OCI-LY1 (cell line): ENCODE measurements at regions not wholly inside any gene's neighbourhood (a gene's known extent, or its start where the extent isn't known, plus 50 kb on each side); places are given as distances from the start of the nearest gene placed in this dataset.

Source experiments
- H2AFZ ChIP-seq: fragments of 200-600 bp; sonication (generic), shearing (Covaris generic); 2 replicates; pipeline ENCODE4 v1.6.0; 2014; ENCODE audit warnings: antibody characterized with exemption, mild to moderate bottlenecking, low read length
- H3F3A ChIP-seq: fragments of 200-600 bp; sonication (generic), shearing (Covaris generic); 2 replicates; pipeline ENCODE4 v1.6.0; 2014; ENCODE audit warnings: mild to moderate bottlenecking, antibody characterized with exemption, low read length, moderate library complexity; ENCODE audit not compliant: insufficient read depth
- H3K27ac ChIP-seq: fragments of 200-600 bp; sonication (generic); 2 replicates; pipeline ENCODE4 v1.5.1; 2014; ENCODE audit warnings: low read length, mixed run types, mild to moderate bottlenecking, low read depth; ENCODE audit not compliant: poor library complexity, severe bottlenecking
- H3K27me3 ChIP-seq: fragments of 200-600 bp; sonication (generic); 2 replicates; pipeline ENCODE4 v1.6.0; 2014; ENCODE audit warnings: antibody characterized with exemption, mild to moderate bottlenecking, low read length, moderate library complexity; ENCODE audit not compliant: insufficient read depth
- H3K36me3 ChIP-seq: fragments of 200-600 bp; sonication (generic); 2 replicates; pipeline ENCODE4 v1.6.1; 2014; ENCODE audit warnings: mild to moderate bottlenecking, antibody characterized with exemption, low read length, moderate library complexity, mixed read lengths; ENCODE audit not compliant: insufficient read depth
- H3K4me1 ChIP-seq: fragments of 200-600 bp; sonication (generic); 2 replicates; pipeline ENCODE4 v1.5.1; 2014; ENCODE audit warnings: mild to moderate bottlenecking, low read length, moderate library complexity; ENCODE audit not compliant: insufficient read depth, severe bottlenecking
- H3K4me2 ChIP-seq: fragments of 200-600 bp; sonication (generic), shearing (Covaris generic); 2 replicates; pipeline ENCODE4 v1.6.1; 2014; ENCODE audit warnings: low read length
- H3K4me3 ChIP-seq: fragments of 200-600 bp; sonication (generic); 2 replicates; pipeline ENCODE4 v1.5.1; 2014; ENCODE audit warnings: low read length, low read depth, mild to moderate bottlenecking, mixed read lengths; ENCODE audit not compliant: poor library complexity, severe bottlenecking
- H3K79me2 ChIP-seq: fragments of 200-600 bp; shearing (Covaris generic); 2 replicates; pipeline ENCODE4 v1.6.1; 2016; ENCODE audit warnings: mixed run types, low read length, mixed read lengths; ENCODE audit not compliant: insufficient read depth
- H3K9ac ChIP-seq: fragments of 200-600 bp; sonication (generic), shearing (Covaris generic); 2 replicates; pipeline ENCODE4 v1.6.1; 2014; ENCODE audit warnings: mild to moderate bottlenecking, low read length, mixed read lengths
- H3K9me2 ChIP-seq: fragments of 200-600 bp; sonication (generic), shearing (Covaris generic); 2 replicates; pipeline ENCODE4 v1.6.1; 2014; ENCODE audit warnings: low read depth, mild to moderate bottlenecking, low read length, mixed read lengths
- H3K9me3 ChIP-seq: fragments of 200-600 bp; shearing (Covaris generic); 2 replicates; pipeline ENCODE4 v1.6.1; 2014; ENCODE audit warnings: low read length, mixed read lengths
- H4K20me1 ChIP-seq: fragments of 200-600 bp; sonication (generic), shearing (Covaris generic); 2 replicates; pipeline ENCODE4 v1.6.0; 2016; ENCODE audit warnings: mild to moderate bottlenecking, low read length; ENCODE audit not compliant: insufficient read depth
- EZH2 ChIP-seq: fragments of 200-600 bp; sonication (generic), shearing (Covaris generic); IDR thresholded peaks from 2 replicates; pipeline ENCODE4 v1.8.0; 2017; ENCODE audit warnings: borderline replicate concordance, mixed run types, mild to moderate bottlenecking, antibody characterized with exemption, low read length, moderate library complexity, mixed read lengths
- TF ChIP-seq, protein P1 (sequence below): fragments of 200-600 bp; sonication (generic), shearing (Covaris generic); IDR thresholded peaks from 2 replicates; pipeline ENCODE4 v1.5.1; 2017; ENCODE audit warnings: mild to moderate bottlenecking, antibody characterized with exemption, low read length, moderate library complexity, mixed read lengths

- no peak overlapping the region for H2AFZ ChIP-seq
- H3K4me1 ChIP-seq = no peaks in the 10 kb centered on the region
- no peaks in the 10 kb centered on the region for H3K9me3 ChIP-seq
- no peaks in the 10 kb centered on the region for H3F3A ChIP-seq
- no peak overlapping the region for H3K9ac ChIP-seq
- H3K36me3 ChIP-seq = no peaks in the 10 kb centered on the region
- H3K79me2 ChIP-seq = no peaks in the 10 kb centered on the region
- no peaks in the 10 kb centered on the region for H3K27me3 ChIP-seq
- H3K27ac ChIP-seq = no peak overlapping the region
- H3K4me3 ChIP-seq = no peak overlapping the region
- H3K9me2 ChIP-seq = no peaks in the 10 kb centered on the region
- H4K20me1 ChIP-seq = no peaks in the 10 kb centered on the region
- no peak overlapping the region for H3K4me2 ChIP-seq
- TF ChIP-seq, protein P1, sequence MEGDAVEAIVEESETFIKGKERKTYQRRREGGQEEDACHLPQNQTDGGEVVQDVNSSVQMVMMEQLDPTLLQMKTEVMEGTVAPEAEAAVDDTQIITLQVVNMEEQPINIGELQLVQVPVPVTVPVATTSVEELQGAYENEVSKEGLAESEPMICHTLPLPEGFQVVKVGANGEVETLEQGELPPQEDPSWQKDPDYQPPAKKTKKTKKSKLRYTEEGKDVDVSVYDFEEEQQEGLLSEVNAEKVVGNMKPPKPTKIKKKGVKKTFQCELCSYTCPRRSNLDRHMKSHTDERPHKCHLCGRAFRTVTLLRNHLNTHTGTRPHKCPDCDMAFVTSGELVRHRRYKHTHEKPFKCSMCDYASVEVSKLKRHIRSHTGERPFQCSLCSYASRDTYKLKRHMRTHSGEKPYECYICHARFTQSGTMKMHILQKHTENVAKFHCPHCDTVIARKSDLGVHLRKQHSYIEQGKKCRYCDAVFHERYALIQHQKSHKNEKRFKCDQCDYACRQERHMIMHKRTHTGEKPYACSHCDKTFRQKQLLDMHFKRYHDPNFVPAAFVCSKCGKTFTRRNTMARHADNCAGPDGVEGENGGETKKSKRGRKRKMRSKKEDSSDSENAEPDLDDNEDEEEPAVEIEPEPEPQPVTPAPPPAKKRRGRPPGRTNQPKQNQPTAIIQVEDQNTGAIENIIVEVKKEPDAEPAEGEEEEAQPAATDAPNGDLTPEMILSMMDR = no peak
- TF ChIP-seq EZH2 = no peak
Observed at GRCh38 chr16:8239443-8239842, 350.9 kb downstream of the TMEM114 start.

DNA sequence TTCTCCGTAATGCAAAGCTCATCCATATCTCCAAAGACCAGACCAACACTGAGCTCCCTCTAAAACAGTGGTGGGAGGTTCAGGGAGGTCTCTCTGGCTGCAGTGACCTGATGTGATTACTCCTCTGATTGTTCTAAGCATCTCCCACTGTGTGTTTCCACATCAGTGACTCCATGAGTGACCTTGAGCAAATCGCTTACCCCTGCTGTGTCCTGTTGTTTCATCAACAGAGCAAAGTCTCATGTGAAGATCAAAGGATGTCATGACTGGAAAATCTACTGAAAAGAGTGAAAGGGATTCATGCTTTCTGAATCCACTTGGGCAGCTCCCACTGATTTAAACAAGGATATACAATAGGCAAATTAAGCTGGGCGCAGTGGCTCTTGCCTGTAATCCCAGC lies 352.9 kb downstream of the TMEM114 start:
- Histone ChIP-seq H4K20me1 (no peaks in the 10 kb centered on the region), H3K36me3 (no peaks in the 10 kb centered on the region), H2AFZ (no peak overlapping the region), H3K9me3 (no peaks in the 10 kb centered on the region), H3K27me3 (no peaks in the 10 kb centered on the region), H3K4me3 (no peak overlapping the region), H3F3A (no peaks in the 10 kb centered on the region), H3K9ac (no peak overlapping the region), H3K27ac (no peak overlapping the region), H3K9me2 (no peaks in the 10 kb centered on the region), H3K4me1 (no peaks in the 10 kb centered on the region), H3K4me2 (no peak overlapping the region), H3K79me2 (no peaks in the 10 kb centered on the region)
- no peak for TF ChIP-seq EZH2
- TF ChIP-seq, protein P1 = no peak

DNA sequence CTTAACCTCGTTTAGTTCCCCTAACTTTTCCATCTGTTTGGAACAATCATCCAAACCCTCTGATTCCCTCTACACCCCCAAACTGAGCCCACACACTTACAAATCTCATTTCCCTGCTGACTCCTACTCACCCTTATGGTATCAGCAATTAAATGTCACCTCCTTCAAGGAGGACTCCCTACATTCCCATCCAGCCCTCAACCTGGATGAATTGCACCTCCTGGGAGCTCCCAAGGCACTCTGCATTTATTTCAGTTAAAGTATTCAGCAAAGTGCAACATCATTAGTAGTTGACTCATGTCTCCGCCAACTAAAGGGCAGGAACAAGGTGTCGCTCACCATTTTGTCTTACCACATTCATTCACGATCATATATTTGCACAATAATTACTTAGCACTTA lies 353.5 kb downstream of the TMEM114 start:
- Histone ChIP-seq H3K36me3 (no peaks in the 10 kb centered on the region), H3K9me2 (no peaks in the 10 kb centered on the region), H3F3A (no peaks in the 10 kb centered on the region), H3K27ac (no peak overlapping the region), H3K4me2 (no peak overlapping the region), H3K4me3 (no peak overlapping the region), H3K79me2 (no peaks in the 10 kb centered on the region), H3K9ac (no peak overlapping the region), H3K4me1 (no peaks in the 10 kb centered on the region), H3K9me3 (no peaks in the 10 kb centered on the region), H4K20me1 (no peaks in the 10 kb centered on the region), H2AFZ (no peak overlapping the region), H3K27me3 (no peaks in the 10 kb centered on the region)
- TF ChIP-seq, protein P1 = no peak
- no peak for TF ChIP-seq EZH2
